ENCODE measurements at regions not wholly inside any gene's neighbourhood (a gene's known extent, or its start where the extent isn't known, plus 50 kb on each side); places are given as distances from the start of the nearest gene placed in this dataset.

DNA sequence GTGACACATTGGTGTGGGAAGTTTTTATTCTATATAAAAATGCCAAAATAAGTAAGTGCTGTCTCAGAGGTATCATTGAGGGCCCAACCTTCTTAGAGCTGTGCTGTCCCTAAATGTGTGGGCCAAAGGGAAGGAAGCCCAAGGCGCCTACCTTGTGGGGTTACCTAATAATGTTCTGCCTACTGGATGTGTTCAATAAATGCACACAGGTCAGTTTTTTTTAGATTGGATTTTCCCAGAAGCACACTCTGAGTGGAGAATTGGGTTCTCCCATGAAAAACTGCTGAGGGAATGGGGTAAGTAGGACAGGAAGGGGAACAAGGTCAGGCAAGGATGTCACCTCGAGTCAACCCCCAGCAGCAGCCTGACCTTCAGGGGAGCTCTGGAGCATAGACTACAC is 168.7 kb upstream of the FRMD4B start:
- CTCF ChIA-PET = no interaction called here
- TF ChIP-seq, protein P1, sequence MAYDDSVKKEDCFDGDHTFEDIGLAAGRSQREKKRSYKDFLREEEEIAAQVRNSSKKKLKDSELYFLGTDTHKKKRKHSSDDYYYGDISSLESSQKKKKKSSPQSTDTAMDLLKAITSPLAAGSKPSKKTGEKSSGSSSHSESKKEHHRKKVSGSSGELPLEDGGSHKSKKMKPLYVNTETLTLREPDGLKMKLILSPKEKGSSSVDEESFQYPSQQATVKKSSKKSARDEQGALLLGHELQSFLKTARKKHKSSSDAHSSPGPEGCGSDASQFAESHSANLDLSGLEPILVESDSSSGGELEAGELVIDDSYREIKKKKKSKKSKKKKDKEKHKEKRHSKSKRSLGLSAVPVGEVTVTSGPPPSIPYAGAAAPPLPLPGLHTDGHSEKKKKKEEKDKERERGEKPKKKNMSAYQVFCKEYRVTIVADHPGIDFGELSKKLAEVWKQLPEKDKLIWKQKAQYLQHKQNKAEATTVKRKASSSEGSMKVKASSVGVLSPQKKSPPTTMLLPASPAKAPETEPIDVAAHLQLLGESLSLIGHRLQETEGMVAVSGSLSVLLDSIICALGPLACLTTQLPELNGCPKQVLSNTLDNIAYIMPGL (CRISPR knock-in tag; IDR thresholded peaks at IDR 0.05) = no peak
- TF ChIP-seq, protein P2, sequence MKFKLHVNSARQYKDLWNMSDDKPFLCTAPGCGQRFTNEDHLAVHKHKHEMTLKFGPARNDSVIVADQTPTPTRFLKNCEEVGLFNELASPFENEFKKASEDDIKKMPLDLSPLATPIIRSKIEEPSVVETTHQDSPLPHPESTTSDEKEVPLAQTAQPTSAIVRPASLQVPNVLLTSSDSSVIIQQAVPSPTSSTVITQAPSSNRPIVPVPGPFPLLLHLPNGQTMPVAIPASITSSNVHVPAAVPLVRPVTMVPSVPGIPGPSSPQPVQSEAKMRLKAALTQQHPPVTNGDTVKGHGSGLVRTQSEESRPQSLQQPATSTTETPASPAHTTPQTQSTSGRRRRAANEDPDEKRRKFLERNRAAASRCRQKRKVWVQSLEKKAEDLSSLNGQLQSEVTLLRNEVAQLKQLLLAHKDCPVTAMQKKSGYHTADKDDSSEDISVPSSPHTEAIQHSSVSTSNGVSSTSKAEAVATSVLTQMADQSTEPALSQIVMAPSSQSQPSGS (CRISPR knock-in tag; IDR thresholded peaks at IDR 0.05; ENCODE audit: borderline replicate concordance, low read depth) = no peak
- TF ChIP-seq, protein P3, sequence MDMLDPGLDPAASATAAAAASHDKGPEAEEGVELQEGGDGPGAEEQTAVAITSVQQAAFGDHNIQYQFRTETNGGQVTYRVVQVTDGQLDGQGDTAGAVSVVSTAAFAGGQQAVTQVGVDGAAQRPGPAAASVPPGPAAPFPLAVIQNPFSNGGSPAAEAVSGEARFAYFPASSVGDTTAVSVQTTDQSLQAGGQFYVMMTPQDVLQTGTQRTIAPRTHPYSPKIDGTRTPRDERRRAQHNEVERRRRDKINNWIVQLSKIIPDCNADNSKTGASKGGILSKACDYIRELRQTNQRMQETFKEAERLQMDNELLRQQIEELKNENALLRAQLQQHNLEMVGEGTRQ (CRISPR knock-in tag; IDR thresholded peaks at IDR 0.05) = no peak
- TF ChIP-seq, protein P4, sequence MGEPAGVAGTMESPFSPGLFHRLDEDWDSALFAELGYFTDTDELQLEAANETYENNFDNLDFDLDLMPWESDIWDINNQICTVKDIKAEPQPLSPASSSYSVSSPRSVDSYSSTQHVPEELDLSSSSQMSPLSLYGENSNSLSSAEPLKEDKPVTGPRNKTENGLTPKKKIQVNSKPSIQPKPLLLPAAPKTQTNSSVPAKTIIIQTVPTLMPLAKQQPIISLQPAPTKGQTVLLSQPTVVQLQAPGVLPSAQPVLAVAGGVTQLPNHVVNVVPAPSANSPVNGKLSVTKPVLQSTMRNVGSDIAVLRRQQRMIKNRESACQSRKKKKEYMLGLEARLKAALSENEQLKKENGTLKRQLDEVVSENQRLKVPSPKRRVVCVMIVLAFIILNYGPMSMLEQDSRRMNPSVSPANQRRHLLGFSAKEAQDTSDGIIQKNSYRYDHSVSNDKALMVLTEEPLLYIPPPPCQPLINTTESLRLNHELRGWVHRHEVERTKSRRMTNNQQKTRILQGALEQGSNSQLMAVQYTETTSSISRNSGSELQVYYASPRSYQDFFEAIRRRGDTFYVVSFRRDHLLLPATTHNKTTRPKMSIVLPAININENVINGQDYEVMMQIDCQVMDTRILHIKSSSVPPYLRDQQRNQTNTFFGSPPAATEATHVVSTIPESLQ (CRISPR knock-in tag; IDR thresholded peaks at IDR 0.05) = no peak
- Mint-ChIP-seq H3K36me3 (no peaks in the 10 kb centered on the region), H3K4me1 (no peaks in the 10 kb centered on the region), H3K27me3 (ENCODE audit: low read depth) (peaks cover 7% of the 10 kb centered on the region; the same call in 1 of the 2 replicates), H3K27ac (no peak overlapping the region), H3K4me3 (no peak overlapping the region), H3K9me3 (no peaks in the 10 kb centered on the region)
- ATAC-seq = no peak
- no peak for DNase-seq (ENCODE audit: low spot score)
- POLR2A ChIA-PET = no interaction called here

DNA sequence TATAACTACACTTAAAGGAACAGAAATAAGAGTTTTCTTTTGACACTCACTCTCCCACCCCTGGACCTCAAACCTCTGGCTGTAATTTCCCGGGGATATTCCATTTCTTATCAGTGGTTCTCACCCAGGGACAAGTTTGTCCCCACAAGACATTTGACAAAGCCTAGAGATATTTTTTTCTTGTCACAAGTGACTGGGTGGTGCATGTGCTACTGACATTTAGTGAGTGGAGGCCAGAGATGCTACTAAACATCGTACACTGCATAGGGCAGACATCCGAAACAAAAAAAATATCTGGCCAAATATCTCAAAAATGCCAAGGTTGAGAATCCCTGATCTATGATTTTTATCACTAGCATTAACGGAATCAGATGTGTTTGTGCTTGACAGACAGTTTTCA is 168.0 kb upstream of the FRMD4B start:
- ATAC-seq (no peak), DNase-seq (ENCODE audit: low spot score) (no peak)
- POLR2A ChIA-PET = no interaction called here
- Mint-ChIP-seq H3K9me3 (no peaks in the 10 kb centered on the region), H3K4me3 (no peak overlapping the region), H3K27ac (no peak overlapping the region), H3K4me1 (no peaks in the 10 kb centered on the region), H3K36me3 (no peaks in the 10 kb centered on the region), H3K27me3 (ENCODE audit: low read depth) (peaks cover 7% of the 10 kb centered on the region; the same call in 1 of the 2 replicates)
- CTCF ChIA-PET = no interaction called here
- TF ChIP-seq ZNF671 (CRISPR knock-in tag; IDR thresholded peaks at IDR 0.05) (no peak), ZNF138 (CRISPR knock-in tag; conservative IDR thresholded peaks at IDR 0.05) (no peak), TEAD1 (CRISPR knock-in tag; IDR thresholded peaks at IDR 0.05) (no peak), FOXJ3 (CRISPR knock-in tag; IDR thresholded peaks at IDR 0.05; ENCODE audit: borderline replicate concordance) (no peak)
- TF ChIP-seq, protein P5, sequence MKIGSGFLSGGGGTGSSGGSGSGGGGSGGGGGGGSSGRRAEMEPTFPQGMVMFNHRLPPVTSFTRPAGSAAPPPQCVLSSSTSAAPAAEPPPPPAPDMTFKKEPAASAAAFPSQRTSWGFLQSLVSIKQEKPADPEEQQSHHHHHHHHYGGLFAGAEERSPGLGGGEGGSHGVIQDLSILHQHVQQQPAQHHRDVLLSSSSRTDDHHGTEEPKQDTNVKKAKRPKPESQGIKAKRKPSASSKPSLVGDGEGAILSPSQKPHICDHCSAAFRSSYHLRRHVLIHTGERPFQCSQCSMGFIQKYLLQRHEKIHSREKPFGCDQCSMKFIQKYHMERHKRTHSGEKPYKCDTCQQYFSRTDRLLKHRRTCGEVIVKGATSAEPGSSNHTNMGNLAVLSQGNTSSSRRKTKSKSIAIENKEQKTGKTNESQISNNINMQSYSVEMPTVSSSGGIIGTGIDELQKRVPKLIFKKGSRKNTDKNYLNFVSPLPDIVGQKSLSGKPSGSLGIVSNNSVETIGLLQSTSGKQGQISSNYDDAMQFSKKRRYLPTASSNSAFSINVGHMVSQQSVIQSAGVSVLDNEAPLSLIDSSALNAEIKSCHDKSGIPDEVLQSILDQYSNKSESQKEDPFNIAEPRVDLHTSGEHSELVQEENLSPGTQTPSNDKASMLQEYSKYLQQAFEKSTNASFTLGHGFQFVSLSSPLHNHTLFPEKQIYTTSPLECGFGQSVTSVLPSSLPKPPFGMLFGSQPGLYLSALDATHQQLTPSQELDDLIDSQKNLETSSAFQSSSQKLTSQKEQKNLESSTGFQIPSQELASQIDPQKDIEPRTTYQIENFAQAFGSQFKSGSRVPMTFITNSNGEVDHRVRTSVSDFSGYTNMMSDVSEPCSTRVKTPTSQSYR (CRISPR knock-in tag; IDR thresholded peaks at IDR 0.05) = no peak
- TF ChIP-seq, protein P6, sequence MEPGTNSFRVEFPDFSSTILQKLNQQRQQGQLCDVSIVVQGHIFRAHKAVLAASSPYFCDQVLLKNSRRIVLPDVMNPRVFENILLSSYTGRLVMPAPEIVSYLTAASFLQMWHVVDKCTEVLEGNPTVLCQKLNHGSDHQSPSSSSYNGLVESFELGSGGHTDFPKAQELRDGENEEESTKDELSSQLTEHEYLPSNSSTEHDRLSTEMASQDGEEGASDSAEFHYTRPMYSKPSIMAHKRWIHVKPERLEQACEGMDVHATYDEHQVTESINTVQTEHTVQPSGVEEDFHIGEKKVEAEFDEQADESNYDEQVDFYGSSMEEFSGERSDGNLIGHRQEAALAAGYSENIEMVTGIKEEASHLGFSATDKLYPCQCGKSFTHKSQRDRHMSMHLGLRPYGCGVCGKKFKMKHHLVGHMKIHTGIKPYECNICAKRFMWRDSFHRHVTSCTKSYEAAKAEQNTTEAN (CRISPR knock-in tag; IDR thresholded peaks at IDR 0.05) = no peak
- TF ChIP-seq, protein P4 (CRISPR knock-in tag; IDR thresholded peaks at IDR 0.05) = no peak
- TF ChIP-seq, protein P7, sequence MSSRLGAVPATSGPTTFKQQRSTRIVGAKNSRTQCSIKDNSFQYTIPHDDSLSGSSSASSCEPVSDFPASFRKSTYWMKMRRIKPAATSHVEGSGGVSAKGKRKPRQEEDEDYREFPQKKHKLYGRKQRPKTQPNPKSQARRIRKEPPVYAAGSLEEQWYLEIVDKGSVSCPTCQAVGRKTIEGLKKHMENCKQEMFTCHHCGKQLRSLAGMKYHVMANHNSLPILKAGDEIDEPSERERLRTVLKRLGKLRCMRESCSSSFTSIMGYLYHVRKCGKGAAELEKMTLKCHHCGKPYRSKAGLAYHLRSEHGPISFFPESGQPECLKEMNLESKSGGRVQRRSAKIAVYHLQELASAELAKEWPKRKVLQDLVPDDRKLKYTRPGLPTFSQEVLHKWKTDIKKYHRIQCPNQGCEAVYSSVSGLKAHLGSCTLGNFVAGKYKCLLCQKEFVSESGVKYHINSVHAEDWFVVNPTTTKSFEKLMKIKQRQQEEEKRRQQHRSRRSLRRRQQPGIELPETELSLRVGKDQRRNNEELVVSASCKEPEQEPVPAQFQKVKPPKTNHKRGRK (CRISPR knock-in tag; IDR thresholded peaks at IDR 0.05; ENCODE audit: borderline replicate concordance) = no peak
- TF ChIP-seq, protein P3 (CRISPR knock-in tag; IDR thresholded peaks at IDR 0.05) = no peak
- TF ChIP-seq, protein P8, sequence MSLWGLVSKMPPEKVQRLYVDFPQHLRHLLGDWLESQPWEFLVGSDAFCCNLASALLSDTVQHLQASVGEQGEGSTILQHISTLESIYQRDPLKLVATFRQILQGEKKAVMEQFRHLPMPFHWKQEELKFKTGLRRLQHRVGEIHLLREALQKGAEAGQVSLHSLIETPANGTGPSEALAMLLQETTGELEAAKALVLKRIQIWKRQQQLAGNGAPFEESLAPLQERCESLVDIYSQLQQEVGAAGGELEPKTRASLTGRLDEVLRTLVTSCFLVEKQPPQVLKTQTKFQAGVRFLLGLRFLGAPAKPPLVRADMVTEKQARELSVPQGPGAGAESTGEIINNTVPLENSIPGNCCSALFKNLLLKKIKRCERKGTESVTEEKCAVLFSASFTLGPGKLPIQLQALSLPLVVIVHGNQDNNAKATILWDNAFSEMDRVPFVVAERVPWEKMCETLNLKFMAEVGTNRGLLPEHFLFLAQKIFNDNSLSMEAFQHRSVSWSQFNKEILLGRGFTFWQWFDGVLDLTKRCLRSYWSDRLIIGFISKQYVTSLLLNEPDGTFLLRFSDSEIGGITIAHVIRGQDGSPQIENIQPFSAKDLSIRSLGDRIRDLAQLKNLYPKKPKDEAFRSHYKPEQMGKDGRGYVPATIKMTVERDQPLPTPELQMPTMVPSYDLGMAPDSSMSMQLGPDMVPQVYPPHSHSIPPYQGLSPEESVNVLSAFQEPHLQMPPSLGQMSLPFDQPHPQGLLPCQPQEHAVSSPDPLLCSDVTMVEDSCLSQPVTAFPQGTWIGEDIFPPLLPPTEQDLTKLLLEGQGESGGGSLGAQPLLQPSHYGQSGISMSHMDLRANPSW (CRISPR knock-in tag; conservative IDR thresholded peaks at IDR 0.05; ENCODE audit: low read depth) = no peak
- TF ChIP-seq, protein P9, sequence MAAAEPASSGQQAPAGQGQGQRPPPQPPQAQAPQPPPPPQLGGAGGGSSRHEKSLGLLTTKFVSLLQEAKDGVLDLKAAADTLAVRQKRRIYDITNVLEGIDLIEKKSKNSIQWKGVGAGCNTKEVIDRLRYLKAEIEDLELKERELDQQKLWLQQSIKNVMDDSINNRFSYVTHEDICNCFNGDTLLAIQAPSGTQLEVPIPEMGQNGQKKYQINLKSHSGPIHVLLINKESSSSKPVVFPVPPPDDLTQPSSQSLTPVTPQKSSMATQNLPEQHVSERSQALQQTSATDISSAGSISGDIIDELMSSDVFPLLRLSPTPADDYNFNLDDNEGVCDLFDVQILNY (CRISPR knock-in tag; IDR thresholded peaks at IDR 0.05) = no peak

Data from WTC11 (cell line).